ELF-1 (cell line): ENCODE measurements at regions not wholly inside any gene's neighbourhood (a gene's known extent, or its start where the extent isn't known, plus 50 kb on each side); places are given as distances from the start of the nearest gene placed in this dataset.
A peak's percentile ranks its signal among the peaks of the same experiment; 100 is the strongest.
"Not testable (repeated sequence)": the region's sequence is repeated elsewhere in the genome, so short reads cannot be mapped to it uniquely, and the experiment has no call there.

Experiments
- DNase-seq: peaks from one replicate; pipeline ENCODE4 v3.0.0-alpha.2; 2016; ENCODE audit warnings: low read depth, low spot score

- no peak for DNase-seq
Observed at GRCh38 chr5:2105141-2105540, 222.4 kb upstream of the IRX4 start.

- no peak for DNase-seq
Observed at GRCh38 chr5:2103940-2104339, 221.2 kb upstream of the IRX4 start.

- DNase-seq = peak; percentile 19
Observed at GRCh38 chr5:2102819-2103776, 220.4 kb upstream of the IRX4 start.

- no peak for DNase-seq
Observed at GRCh38 chr5:2101685-2102084, 219.0 kb upstream of the IRX4 start.

GRCh38 chr5:2096887-2097505 lies 214.3 kb upstream of the IRX4 start:
- no peak for DNase-seq

- DNase-seq = no peak
Observed at GRCh38 chr5:2095011-2095410, 212.3 kb upstream of the IRX4 start.

GRCh38 chr5:2094616-2094995 lies 211.9 kb upstream of the IRX4 start:
- DNase-seq = no peak

- no peak for DNase-seq
Observed at GRCh38 chr5:2093859-2094615, 211.3 kb upstream of the IRX4 start.

GRCh38 chr5:2091921-2092320 lies 209.2 kb upstream of the IRX4 start:
- no peak for DNase-seq

GRCh38 chr5:2087980-2088379 lies 205.3 kb upstream of the IRX4 start:
- no peak for DNase-seq

- DNase-seq = no peak
Observed at GRCh38 chr5:2075365-2075764, 192.6 kb upstream of the IRX4 start.

GRCh38 chr5:2071562-2071961 lies 188.8 kb upstream of the IRX4 start:
- DNase-seq = no peak

GRCh38 chr5:2070787-2071186 lies 188.1 kb upstream of the IRX4 start:
- DNase-seq = peak; percentile 33

GRCh38 chr5:2068531-2068930 lies 185.8 kb upstream of the IRX4 start:
- no peak for DNase-seq

GRCh38 chr5:2066373-2066772 lies 183.6 kb upstream of the IRX4 start:
- DNase-seq = peak; percentile 38

- not testable (repeated sequence) for DNase-seq
Observed at GRCh38 chr5:2063380-2063779, 180.7 kb upstream of the IRX4 start.

- no peak for DNase-seq
Observed at GRCh38 chr5:2052687-2053086, 170.0 kb upstream of the IRX4 start.

GRCh38 chr5:2049876-2050275 lies 167.2 kb upstream of the IRX4 start:
- no peak for DNase-seq

- no peak for DNase-seq
Observed at GRCh38 chr5:2048664-2049063, 165.9 kb upstream of the IRX4 start.

GRCh38 chr5:2047341-2047927 lies 164.7 kb upstream of the IRX4 start:
- no peak for DNase-seq

- no peak for DNase-seq
Observed at GRCh38 chr5:2044041-2044440, 161.3 kb upstream of the IRX4 start.

GRCh38 chr5:2039180-2039531 lies 156.4 kb upstream of the IRX4 start:
- DNase-seq = peak; percentile 23
